Activated CD4-positive, CD25-positive, alpha-beta regulatory T cell treated with anti-CD3 and anti-CD28 coated beads, Interleukin-2, amount 50 U/mL, for 72 hours (primary cell): ENCODE measurements at regions not wholly inside any gene's neighbourhood (a gene's known extent, or its start where the extent isn't known, plus 50 kb on each side); places are given as distances from the start of the nearest gene placed in this dataset.

Experiments
- DNase-seq: peaks from one replicate; pipeline ENCODE4 v3.0.0; 2021

DNA sequence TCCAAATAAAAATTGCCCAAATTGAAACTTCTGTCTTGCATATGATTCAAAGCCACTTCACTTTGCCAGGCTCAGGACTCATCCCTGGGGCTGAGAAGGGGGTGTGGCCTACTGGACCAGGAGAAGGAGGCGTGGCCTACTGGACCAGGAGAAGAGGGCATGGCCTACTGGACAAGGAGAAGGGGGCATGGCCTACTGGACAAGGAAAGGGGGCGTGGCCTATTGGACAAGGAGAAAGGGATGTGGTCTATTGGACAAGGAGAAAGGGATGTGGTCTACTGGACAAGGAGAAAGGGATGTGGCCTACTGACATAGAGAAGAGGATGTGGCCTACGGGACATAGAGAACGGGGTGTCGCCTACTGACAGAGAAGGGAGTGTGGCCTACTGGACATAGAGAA lies 405.3 kb downstream of the RRAGC start:
- no peak for DNase-seq

DNA sequence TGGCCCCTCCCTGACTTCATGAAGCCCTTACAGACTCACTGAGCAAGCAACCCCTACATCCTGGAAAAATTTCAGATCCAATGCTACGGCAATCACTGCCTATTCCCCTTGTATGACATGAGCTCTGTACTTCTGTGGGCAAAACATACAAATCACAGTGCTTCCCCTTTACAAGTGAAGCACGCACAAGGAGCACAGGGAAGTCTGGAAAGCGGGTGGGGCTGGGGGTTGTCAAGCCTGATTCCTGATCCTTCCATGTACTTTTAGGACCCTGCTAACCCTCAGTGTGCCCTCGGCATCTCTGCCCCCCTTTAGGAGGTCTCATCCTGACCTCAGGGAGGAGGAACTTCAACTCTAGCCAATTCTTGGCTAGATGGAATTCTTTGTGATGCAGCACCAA lies 405.7 kb upstream of the POU3F1 start:
- no peak for DNase-seq

DNA sequence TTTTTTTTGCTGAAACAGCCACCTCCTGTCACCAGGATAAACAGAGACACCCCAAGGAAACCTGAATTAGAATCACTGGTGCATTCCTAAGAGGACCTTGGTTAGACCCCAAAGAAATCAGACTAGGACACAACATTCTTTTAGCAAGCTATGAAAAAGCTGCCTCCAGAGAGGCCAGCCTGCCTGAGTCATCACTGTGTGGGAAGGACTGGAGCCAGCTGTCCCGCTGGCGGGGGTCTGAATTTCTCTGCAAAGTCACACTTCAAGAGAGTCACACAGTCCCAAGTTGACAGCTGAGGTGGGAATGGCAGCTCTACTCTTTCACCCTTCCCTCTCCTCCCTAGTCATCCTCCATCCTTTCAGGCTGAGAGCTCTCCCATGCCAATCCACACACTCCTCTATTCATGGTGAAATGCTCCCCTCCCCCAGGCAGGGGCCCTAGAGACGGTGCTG lies 405.0 kb upstream of the POU3F1 start:
- no peak for DNase-seq

DNA sequence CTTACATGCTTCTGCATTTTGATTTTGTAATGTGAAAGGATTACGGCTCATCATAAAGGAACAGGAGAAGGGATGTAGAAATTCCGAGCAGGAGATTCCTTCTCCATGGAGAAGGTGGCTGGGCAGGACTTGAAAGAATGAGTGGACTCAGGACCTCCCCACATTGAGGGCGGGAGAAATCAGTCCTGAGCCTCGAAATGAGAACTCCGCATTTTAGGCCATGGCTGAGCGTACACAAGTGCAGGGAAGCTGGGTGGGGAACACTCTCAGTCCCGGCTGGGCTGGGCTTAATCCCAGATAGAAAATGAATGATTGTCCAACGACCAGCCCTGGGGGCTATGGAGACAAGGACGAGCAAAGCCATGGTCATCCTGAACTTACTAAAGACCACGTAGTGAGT lies 402.3 kb upstream of the POU3F1 start:
- no peak for DNase-seq

DNA sequence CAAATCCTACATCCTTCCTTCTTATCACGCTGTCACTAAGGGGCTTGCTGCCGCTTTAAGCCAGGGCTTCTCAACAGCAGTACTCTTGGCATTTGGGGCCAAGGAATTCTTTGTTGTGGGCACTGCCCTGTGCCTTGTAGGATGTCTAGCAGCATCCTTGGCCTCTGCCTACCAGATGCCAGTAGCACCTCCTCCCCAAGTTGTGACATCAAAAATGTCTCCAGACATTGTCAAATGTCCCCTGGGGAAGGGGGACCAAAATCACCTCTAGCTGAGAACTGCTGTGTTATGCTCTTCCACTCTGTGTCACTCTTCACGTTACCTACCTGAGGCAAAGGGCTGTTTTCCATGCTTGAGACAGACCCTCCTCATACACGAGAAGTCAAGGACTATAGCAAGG lies 400.3 kb upstream of the POU3F1 start:
- no peak for DNase-seq

DNA sequence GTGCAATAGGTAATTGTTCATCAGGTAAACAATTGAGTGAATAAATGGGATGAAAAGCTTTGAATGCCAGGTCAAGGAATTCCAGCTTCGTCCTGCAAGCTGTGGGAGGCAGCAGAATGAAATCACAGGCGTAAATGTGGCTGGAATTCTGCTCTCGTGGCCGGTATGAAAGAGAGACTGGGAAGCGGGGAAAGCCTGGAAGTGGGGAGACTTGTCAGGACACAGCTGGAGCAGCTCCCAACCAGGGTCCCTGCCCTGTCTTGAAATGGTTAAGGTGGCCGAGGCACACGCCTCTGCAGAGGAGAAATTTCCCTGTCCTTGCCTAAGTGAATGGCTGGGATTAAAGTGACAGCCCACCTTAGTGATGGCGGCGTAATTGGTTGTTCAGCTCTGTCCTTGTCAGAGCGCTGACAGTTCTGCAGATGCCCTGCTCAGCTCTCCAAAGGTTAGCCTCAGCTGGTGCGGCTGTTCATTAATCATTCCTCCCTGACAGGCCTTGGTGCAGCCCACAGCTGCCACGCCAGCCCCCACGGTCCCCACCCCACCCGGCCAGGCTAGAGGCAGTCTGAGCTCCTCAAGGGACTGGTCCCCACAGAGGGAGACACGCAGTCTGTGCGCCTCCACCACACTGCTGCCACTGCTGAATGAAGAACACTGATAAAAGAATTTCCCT lies 398.3 kb upstream of the POU3F1 start:
- no peak for DNase-seq

DNA sequence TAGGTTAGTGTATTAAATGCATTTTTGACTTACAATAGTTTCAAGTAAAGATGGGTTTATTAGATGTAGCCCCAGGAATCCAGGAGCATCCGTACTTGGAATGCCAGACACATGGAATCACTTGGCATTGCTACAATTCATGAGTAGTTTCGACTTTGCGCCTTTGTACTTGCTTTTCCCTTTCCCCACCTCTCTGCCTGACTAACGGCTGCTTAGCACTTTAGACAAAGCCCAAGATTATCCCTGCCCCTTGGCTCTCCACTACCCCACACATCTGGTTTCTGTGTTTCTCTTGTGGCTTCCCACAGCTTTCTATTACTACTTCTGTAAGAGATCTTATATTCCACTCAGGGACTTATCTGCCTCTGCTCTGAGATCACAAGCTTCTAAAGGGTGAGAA lies 397.7 kb upstream of the POU3F1 start:
- DNase-seq: no peak

DNA sequence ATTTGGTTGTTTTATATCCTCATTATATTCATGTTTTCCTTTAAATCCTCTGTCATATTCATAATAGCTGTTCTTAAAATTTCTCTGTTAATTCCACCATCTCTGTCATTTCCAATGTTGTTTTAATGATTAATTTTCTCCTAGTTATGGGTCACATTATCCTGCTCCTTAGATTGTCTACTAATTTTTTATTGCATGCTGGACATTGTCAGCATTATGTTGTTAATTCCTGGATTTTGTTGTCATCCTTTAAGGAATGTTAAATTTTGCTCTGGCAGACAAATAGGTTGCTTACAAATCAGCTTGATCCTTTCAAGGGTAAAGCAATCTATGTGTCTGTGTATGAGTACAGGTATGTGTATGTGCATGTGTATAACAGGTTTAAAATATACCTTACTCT lies 393.8 kb upstream of the POU3F1 start:
- no peak for DNase-seq

DNA sequence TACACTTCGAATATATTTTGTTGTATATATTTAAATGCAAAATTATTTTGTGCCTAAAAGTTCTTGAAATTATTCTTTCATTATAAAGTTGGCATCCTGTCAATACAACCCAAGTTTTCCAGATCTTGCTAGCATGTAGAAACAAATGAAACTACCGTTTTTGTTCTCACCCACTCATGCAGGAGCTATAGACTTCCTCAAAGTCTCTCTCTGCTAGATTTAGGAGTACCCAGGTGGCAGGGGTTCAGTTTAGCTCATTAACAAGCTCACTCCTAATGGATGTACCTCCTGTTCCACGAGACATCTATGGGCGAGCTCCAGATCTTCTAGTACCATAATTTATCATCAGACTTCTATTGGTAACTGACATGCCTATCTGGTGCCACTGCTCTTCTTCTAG lies 390.2 kb upstream of the POU3F1 start:
- DNase-seq: no peak

DNA sequence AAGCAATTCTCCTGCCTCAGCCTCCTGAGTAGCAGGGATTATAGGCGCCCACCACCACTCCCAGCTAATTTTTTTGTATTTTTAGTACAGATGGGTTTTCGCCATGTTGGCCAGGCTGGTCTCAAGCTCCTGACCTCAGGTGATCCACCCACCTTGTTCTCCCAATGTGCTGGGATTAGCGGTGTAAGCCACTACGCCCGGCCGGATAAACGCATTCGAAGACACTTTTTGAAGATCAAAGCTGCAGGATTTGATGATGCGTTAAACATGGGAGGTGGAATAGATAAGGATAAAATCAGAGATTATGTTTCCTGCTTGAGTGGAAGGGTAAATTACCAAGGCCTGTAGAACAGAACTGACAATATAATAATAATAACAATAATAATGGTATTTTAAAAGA lies 389.4 kb upstream of the POU3F1 start:
- no peak for DNase-seq

DNA sequence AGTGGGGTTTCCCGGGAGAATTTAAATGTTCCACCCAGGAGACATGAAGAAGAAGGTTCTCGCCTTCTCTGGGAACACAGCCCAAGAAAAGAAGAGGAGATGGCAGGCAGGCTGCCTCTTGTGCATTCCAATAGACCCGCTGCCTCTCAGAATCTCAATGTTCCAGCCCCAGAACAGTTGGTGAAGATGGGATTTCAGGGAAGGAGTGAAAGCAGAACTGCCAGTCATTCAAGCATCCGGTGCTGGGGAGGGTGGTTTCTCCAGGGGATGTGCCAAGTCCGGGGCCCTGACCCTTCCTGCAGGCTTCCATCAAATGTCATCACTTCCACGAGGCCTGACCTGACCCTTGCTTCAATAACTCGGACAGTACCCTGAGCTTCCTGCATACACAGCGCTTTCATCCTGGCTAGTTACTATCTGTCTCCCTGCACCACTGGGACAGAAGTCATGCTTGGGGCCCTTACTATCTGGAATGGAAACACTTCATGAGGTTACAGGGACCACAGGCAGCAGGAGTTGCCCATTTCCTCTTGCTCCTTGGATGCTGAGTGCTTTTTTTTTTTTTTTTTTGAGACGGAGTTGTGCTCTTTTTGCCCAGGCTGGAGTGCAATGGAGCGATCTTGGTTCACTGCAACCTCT lies 386.6 kb upstream of the POU3F1 start:
- no peak for DNase-seq

DNA sequence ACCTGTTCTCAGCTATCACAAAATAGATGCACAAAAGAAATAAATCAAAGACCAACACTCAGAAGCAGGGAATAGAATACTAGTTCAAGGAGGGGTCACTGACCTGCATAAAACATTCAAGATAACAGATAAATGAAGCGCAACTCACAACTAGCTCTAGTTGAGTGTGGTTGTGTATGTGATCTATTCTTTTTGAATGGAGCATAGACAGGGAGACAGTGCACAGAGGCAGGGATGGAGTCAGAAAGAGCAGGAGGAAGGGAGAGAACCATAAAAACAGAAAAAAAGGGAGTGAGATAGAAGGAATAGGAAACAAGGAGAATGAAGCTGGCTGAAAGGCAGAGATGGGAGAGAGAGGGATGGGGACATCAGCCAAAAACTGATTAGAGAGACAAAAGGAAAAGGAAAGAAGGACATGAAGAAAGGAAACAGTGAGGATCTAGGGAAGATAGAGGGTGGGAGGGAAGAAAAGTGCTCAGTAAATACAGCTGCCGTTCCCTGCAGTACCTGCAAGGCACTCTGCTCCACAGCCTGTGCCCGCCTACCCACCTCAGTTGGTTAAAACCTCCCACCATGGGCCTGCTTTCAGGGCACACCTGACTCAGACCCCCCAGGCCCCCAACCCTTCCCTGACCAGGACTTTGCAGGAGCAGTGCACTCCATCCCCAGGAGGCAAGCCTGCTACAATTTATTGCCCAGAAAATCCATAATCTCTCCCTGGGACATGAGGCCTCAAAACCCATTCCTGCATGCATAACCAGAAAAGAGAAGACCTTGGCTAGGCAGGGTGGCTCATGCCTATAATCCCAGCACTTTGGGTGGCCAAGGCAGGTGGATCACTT lies 385.2 kb upstream of the POU3F1 start:
- DNase-seq: no peak

DNA sequence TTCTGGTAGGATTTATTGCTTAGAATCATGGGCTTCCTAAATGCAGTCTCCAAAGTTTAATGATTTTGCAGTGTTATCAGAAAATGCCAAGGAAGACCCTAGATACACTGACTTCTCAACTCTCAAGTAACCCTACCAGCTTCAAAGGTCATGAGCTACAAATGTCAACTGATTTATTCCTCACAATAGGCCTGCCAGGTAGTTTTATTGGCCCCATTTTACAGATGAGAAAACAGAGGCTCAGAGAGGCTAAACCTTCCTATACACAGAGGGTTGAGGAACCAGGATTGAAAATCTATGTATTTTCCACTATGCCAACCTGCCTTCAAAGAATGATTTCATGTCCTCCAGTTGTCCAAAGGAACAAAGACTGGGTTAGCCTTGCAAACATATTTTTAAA lies 384.4 kb upstream of the POU3F1 start:
- DNase-seq: no peak

DNA sequence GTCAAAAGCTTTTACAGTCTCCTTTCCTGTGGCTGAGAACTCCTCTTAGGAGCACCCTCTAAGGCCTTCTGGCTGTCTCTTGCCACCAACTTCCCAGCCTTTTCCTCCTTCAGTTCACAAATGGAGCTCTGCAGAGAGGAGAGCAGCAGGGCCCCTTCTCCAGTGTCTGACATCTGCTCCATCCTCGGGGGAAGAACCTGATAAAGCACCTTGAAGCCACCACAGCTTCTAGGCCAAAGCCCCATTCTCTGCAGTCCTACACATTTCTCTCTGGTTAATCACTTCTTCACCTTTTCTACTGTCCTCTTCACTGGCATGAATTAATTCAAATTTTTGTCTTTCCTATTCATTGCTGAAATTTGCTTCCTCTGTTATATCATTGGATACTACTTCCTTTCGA lies 378.1 kb upstream of the POU3F1 start:
- no peak for DNase-seq

DNA sequence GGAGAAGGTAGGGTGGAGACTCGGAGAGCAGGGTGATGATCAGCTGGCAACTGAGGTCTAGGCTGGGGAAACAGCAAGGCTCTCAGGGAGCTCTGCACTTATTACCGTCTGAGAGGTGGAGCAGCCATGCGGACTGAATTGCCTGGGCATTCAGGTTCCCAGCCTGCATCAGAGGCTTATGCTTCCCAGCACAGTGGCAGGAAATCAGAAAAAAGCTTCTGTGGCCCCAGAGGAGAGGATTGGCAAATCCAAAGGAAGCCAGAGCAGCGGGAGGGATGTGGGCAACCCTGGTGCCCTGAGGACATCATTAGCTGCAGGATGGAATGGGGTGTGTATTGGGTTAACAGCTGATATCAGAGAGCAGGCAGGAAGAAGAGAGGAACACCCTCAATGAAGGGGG lies 374.1 kb upstream of the POU3F1 start:
- DNase-seq: no peak

DNA sequence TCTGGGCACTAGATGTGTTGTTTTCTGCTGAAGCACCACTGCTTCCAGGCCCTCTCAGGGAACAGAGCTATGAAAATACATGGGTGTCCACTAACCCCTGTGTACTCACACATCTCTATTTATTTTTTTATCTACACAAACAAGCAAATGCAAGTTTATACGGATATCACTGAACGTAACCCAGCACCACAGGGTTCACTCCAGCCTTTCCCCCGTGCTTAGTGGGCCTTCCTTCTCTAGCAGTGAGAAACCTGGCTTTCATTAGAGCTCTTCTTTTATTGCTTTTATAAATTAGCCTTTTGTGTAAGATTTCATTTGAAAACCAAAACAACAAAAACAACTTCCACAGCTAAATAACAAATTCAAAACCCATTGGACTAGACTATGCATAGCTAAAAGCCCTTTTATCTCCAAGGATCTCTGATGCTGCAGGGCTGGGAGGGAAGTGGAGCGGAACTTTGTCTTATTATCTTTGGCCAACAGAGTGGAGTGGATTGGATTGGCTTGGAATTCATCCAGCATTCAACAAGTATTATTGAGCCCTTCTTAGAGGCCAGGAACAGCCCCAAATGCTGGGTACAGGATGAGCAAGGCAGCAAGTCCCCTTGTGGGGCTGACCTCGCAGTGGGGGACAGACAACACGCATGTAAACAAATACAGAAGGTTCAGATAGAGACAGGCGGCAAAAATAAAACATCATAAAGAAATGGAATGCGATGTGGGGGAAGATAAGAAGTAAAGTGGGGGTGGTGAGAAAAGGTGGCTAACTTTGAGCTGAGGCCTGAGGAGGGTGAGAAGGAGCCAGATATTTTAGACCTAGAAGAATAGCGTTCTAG lies 371.8 kb upstream of the POU3F1 start:
- DNase-seq: no peak

DNA sequence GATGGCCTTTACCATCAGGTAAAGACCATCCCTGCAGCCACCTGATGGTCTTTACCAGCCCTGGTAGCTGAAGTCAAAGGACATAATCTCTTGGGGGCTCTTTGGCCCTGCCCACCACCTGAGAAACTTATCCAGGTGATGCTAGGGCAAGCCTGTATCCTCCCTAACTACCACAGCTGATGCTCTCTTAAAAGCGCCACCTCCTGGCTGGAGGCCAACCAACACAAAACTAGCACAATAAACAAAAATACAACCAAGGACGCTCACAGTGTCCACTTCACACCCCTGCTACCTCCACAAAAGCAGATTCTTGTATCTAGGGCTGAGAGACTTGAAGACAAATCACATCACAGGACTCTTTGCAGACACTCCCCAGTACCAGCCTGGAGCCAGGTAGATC lies 357.1 kb upstream of the POU3F1 start:
- DNase-seq: no peak

DNA sequence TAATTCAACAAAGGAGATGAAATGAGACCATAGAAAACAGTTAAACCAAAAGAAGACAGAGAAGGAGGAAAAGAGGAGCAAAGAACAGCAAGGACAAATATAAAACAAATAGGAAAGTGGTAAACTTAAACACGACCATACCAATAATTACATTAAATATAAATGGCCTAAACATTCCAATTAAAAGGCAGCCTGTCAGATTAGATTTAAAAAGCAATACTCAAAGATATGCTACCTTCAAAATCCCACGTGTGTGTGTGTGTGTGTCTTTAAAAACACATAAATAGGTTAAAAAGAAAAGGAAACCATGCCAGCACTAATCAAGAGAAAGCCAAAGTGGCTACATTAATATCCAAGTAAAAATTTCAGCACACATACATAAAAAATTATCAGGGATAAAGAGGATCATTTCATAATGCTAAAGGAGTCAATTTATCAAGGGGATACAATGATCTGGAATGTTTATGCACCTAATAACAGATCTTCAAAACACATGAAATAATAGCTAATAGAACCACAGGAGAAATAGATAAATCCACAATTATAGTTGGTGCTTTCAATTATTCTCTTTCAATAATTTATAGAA lies 355.7 kb upstream of the POU3F1 start:
- DNase-seq: no peak

DNA sequence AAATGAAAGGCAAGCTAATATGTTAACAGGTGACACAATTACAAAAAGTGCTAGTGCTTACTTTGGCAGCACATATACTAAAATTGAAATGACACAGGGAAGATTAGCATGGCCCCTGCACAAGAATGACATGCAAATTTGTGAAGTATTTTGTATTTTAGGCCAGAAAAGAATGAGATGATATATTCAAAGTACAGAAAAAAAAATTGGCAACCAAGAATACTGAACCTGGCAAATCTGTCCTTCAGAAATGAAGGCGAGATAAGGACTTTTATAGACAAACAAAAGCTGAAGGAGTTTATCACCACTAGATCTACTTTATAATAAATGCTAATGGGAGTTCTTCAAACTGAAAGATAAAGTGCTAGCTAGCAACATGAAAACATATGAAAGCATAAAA lies 350.0 kb upstream of the POU3F1 start:
- DNase-seq: no peak

DNA sequence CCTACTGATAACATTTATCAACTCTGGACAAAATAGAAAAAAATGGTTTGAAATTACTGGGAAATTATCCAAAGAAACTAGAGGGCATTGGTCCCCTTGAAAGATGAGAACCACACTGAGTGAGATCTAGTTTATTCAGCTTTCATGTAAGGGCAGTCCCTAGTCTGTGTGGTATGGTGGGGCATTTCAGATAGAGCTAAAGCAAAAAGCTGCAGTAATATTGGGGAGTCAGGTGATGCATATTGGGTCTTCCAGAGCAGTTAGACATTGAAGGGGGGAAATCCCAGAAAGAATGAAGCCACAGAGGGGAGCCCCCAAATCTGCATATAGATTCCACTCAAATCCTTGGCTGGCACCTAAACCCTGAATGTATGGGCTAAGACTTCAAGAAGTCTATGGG lies 347.7 kb upstream of the POU3F1 start:
- no peak for DNase-seq

DNA sequence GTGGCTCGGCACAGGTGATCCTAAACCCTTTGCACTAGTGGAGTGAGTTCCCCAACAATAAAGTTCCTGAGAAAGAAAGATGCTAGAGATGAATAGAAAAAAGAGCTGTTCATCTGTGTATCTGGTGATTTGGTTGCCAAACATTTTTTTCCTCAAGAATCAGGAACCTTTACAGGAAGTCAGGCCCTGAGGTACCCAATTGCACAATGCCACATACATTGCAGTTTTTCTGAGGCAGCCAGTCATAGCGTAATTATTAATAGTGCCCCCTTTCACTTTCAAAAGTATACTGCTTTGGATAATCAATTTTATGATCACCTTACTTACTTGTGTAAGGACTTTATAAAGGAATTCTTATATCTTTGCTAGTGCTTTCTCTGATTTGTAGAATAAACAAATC lies 346.3 kb upstream of the POU3F1 start:
- no peak for DNase-seq

DNA sequence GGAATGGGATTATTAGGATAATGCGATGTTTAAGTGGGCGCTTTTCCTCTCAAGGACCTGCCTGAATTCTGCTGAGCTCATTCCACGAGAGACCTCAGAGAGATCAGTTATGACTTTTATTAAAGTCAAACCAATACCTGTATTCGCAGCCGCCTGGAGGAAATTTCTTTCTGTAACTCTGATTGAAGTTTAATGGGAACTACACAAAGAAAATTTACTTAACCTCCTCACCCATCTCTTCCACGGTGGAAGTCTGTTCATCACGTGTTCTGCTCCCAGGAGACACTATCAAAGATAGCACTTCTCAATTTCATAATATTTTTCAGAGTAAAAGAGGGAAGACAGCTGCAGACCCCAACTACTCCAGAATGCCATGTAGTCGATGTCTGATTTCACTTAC lies 334.7 kb upstream of the POU3F1 start:
- DNase-seq: no peak

DNA sequence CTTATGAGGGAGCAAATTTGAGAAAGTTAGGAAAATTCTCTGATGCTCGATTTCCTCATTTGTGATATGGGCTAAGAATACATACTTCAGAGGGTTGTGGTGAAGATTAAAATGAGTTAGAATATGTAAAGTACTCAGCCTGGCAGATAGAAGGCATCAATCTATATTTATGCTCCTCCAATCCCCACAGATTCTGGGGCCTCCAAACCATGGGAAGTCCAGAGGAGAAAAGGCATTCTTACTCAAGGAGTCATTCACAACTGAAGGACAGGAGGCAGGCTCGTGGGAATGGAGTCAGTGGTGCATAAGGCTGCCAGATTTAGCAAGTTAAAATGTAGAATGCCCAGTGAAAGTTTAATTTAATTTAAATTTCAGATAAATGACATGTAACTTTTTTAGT lies 330.0 kb upstream of the POU3F1 start:
- no peak for DNase-seq
